ENCODE measurements at regions not wholly inside any gene's neighbourhood (a gene's known extent, or its start where the extent isn't known, plus 50 kb on each side); places are given as distances from the start of the nearest gene placed in this dataset.

GRCh38 chr9:107180206-107180605, 102.9 kb upstream of the RAD23B start:
- TF ChIP-seq CTCF (conservative IDR thresholded peaks at IDR 0.05; ENCODE audit: low read depth, low read length): no peak
- TF ChIP-seq EZH2 (IDR thresholded peaks at IDR 0.05; ENCODE audit: borderline replicate concordance, low read depth, low read length, poor library complexity, severe bottlenecking): no peak
